ENCODE measurements at regions not wholly inside any gene's neighbourhood (a gene's known extent, or its start where the extent isn't known, plus 50 kb on each side); places are given as distances from the start of the nearest gene placed in this dataset.

DNA sequence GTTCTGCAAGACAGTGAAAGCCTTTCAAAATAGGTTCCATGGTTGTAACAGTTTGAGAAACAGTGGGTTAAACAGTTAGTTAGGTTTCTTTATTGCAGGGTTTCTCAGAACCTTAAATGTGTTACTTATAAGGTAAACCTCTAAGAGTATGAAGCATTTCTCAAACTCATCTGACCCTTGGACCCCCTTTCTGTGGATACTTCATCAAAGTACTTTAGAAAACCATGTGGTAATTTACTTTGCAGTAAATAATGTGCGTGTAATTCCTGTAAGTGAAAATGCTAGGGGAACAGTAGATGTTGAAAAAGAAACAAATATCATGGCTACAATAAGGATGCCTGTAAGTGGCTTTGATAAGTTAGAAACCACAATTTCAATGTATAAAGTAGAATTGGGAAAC, 354.6 kb upstream of the RARB start:
- Histone ChIP-seq H3K27ac (ENCODE audit: low read depth, low read length) (no peak overlapping the region), H3K4me3 (ENCODE audit: low read length) (no peak overlapping the region), H3K9ac (ENCODE audit: extremely low read depth, low read length, poor library complexity, severe bottlenecking) (no peak overlapping the region), H3K4me1 (ENCODE audit: control insufficient read depth, insufficient read depth, low read length) (no peaks in the 10 kb centered on the region), H3K9me3 (ENCODE audit: control insufficient read depth, low read length) (peaks cover 20% of the 10 kb centered on the region), H3K36me3 (ENCODE audit: control insufficient read depth, insufficient read depth, low read length) (no peaks in the 10 kb centered on the region), H3K27me3 (ENCODE audit: control insufficient read depth, insufficient read depth, low read length, poor library complexity, severe bottlenecking) (no peaks in the 10 kb centered on the region)
- Mint-ChIP-seq H3K9me3 (peaks cover 7% of the 10 kb centered on the region), H3K27ac (no peak overlapping the region), H3K4me1 (peaks cover 13% of the 10 kb centered on the region), H3K27me3 (ENCODE audit: insufficient read depth) (no peaks in the 10 kb centered on the region), H3K4me3 (no peak overlapping the region), H3K36me3 (ENCODE audit: low read depth) (no peaks in the 10 kb centered on the region)
- WGBS, 2 experiments (ENCODE audit: insufficient coverage in 1 of 2, insufficient read length in 1 of 2) = 89 to 100% methylated on average over 1 of the region's 1 CpG
- TF ChIP-seq, protein P1, sequence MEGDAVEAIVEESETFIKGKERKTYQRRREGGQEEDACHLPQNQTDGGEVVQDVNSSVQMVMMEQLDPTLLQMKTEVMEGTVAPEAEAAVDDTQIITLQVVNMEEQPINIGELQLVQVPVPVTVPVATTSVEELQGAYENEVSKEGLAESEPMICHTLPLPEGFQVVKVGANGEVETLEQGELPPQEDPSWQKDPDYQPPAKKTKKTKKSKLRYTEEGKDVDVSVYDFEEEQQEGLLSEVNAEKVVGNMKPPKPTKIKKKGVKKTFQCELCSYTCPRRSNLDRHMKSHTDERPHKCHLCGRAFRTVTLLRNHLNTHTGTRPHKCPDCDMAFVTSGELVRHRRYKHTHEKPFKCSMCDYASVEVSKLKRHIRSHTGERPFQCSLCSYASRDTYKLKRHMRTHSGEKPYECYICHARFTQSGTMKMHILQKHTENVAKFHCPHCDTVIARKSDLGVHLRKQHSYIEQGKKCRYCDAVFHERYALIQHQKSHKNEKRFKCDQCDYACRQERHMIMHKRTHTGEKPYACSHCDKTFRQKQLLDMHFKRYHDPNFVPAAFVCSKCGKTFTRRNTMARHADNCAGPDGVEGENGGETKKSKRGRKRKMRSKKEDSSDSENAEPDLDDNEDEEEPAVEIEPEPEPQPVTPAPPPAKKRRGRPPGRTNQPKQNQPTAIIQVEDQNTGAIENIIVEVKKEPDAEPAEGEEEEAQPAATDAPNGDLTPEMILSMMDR (conservative IDR thresholded peaks at IDR 0.05) = no peak
- DNase-seq = no peak

DNA sequence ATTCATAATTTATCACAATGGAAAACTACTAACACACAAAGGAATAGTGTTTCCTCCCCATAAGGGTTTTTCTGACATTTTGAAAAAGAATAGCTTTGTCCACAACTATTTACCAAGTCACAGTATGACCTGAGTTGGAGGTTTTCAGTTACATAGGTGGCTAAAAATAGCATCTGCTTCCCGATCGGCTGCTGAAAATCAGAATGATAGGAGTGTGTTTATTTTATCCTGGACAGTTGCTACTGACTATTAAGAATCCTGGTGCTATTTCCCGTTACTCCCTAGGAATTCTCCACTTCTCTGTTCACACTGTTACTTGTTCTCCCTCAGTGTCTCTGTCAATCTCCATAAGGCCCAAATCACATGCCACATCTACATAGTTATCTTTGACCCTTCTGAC, 353.9 kb upstream of the RARB start:
- Mint-ChIP-seq H3K9me3 (peaks cover 7% of the 10 kb centered on the region), H3K27me3 (ENCODE audit: insufficient read depth) (no peaks in the 10 kb centered on the region), H3K36me3 (ENCODE audit: low read depth) (no peaks in the 10 kb centered on the region), H3K4me1 (peaks cover 10% of the 10 kb centered on the region), H3K4me3 (no peak overlapping the region), H3K27ac (no peak overlapping the region)
- no peak overlapping the region for H3K27ac ChIP-seq (ENCODE audit: low read depth, low read length)
- no peak for DNase-seq
- no peaks in the 10 kb centered on the region for H3K4me1 ChIP-seq (ENCODE audit: control insufficient read depth, insufficient read depth, low read length)
- 89 to 93% methylated on average over 1 to 3 of the region's 3 CpGs for WGBS, 2 experiments (ENCODE audit: insufficient coverage in 1 of 2, insufficient read length in 1 of 2)
- TF ChIP-seq, protein P1 (conservative IDR thresholded peaks at IDR 0.05) = no peak
- no peaks in the 10 kb centered on the region for H3K27me3 ChIP-seq (ENCODE audit: control insufficient read depth, insufficient read depth, low read length, poor library complexity, severe bottlenecking)
- H3K4me3 ChIP-seq (ENCODE audit: low read length) = no peak overlapping the region
- no peak overlapping the region for H3K9ac ChIP-seq (ENCODE audit: extremely low read depth, low read length, poor library complexity, severe bottlenecking)
- peaks cover 26% of the 10 kb centered on the region for H3K9me3 ChIP-seq (ENCODE audit: control insufficient read depth, low read length)
- H3K36me3 ChIP-seq (ENCODE audit: control insufficient read depth, insufficient read depth, low read length) = no peaks in the 10 kb centered on the region

DNA sequence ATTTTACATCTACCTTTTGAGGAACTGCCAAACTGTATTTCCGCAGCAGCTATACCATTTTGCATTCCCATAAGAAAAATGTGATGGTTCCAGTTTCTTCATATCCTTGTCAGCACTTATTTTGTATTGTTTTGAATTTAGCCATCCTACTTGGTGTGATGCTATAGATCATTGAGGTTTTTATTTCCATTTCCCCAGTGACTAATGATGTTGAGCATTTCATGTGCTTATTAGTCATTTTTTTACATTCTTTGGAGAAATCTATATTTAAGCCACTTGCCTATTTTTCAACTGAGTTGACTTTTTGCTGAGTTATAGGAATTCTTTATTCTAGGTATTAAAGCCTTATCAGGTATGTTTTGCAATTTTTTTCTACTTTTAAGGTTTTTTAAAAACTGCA, 347.6 kb upstream of the RARB start:
- 100% methylated on average over 1 of the region's 1 CpG; no CpG with 5 or more reads in 1 of the 2 experiments for WGBS, 2 experiments (ENCODE audit: insufficient coverage in 1 of 2, insufficient read length in 1 of 2)
- Histone ChIP-seq H3K36me3 (ENCODE audit: control insufficient read depth, insufficient read depth, low read length) (peaks cover 2% of the 10 kb centered on the region), H3K9ac (ENCODE audit: extremely low read depth, low read length, poor library complexity, severe bottlenecking) (no peak overlapping the region), H3K27ac (ENCODE audit: low read depth, low read length) (no peak overlapping the region), H3K9me3 (ENCODE audit: control insufficient read depth, low read length) (peaks cover 33% of the 10 kb centered on the region), H3K27me3 (ENCODE audit: control insufficient read depth, insufficient read depth, low read length, poor library complexity, severe bottlenecking) (no peaks in the 10 kb centered on the region), H3K4me3 (ENCODE audit: low read length) (no peak overlapping the region), H3K4me1 (ENCODE audit: control insufficient read depth, insufficient read depth, low read length) (no peaks in the 10 kb centered on the region)
- H3K4me3 Mint-ChIP-seq = no peak overlapping the region
- peaks cover 2% of the 10 kb centered on the region for H3K36me3 Mint-ChIP-seq (ENCODE audit: low read depth)
- peaks cover 5% of the 10 kb centered on the region for H3K9me3 Mint-ChIP-seq
- no peaks in the 10 kb centered on the region for H3K27me3 Mint-ChIP-seq (ENCODE audit: insufficient read depth)
- DNase-seq = no peak
- peaks cover 10% of the 10 kb centered on the region for H3K4me1 Mint-ChIP-seq
- H3K27ac Mint-ChIP-seq = no peak overlapping the region
- TF ChIP-seq, protein P1 (conservative IDR thresholded peaks at IDR 0.05) = no peak

Data from endodermal cell (in vitro differentiated cells).